ELF-1 (cell line): ENCODE measurements at regions not wholly inside any gene's neighbourhood (a gene's known extent, or its start where the extent isn't known, plus 50 kb on each side); places are given as distances from the start of the nearest gene placed in this dataset.
"Not testable (repeated sequence)": the region's sequence is repeated elsewhere in the genome, so short reads cannot be mapped to it uniquely, and the experiment has no call there.

Experiments
- DNase-seq: peaks from one replicate; pipeline ENCODE4 v3.0.0-alpha.2; 2016; ENCODE audit warnings: low read depth, low spot score

DNA sequence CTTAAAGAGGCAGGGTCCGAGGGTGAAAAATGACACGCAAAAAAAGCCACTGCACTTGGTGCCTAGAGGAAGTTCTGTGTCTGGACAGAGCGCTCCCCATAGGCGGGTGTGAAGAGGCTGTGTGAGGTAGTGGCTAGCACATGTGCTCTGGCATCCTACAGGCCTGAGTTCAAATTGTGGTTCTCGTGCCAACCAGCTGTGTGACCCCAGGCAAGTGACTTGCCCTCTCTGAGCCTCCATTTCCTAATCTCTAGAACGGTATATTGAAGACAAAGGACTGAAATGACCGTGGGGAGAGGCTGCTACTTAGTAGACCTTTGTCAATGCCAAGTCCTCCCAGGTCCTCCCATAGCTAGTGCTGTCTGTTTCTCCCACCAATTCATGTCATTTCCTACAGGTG is 79.1 kb upstream of the MYL10 start:
- DNase-seq = no peak

- no peak for DNase-seq
Observed at GRCh38 chr7:101712652-101713051, 83.6 kb upstream of the MYL10 start.

- no peak for DNase-seq
Observed at GRCh38 chr7:101714097-101714496, 85.0 kb upstream of the MYL10 start.

DNA sequence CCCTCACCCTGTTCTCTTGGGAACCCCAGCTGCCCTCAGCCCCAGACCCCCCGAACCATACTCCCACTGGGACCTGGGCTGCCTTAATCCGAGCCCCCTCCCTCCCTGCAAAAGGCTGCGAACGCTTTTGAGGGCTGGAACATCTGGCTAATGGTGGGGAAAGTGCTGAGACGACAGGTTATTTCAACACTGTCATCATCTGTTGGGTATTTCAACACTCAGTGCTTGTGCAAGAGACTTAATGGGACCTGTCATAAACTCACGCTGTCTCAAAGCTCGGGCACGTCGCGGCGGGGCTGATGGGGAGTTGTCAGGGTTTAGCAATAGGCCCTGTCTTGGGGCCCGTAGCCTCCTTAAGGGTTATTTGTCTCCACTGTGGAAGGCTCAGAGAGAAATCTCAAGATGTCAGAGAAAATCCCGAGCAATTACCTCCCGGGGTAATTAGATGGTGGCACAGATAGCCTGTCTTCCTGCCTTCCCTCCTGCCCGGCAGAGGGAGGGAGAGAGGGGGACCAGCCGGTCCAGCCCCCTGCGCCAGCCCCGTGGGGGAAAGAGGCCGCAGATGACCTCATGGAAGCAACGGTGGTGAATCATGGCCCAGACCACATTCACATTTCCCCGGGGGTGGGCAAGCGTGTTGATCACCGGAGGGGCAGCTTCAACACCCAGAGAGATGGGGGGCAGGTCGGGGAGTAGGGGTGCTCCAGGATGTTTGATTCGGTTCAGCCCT is 88.7 kb upstream of the MYL10 start:
- peak; percentile 43 for DNase-seq

DNA sequence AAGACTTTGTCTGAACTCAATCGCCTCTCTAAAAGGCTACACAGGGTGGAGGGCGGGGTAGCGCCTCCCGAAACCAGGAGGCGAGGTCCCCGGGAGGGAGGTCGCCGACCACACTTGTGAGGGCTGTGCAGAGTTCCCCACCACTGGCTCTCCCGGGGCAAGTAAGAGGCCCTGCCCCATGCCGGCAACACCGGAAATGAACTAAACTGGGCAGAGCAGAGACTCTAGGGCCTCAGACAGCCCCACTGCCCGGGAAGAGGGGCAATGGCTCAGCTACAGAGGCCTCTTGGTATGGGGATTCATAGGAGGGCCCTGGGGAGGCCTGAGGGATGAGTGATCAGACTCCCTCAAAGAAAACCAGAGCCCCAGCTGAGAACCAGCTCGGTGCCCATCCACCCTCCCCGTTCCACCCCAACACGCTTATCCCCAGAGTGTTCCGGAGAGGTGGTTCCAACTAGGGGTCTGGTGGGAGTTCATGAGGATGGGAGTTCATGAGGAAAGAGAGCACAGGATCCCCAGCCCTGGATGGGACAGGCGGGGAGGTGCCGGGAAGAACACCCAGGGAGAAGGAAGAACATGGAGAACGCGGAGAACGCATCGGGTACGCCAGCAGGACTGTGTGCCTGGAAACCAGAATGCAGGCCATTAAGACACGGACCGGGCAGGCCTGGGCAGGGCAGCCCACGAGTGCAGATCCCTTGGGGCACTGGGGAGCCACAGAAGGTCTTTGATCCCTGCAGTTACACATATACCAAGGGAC is 89.4 kb upstream of the MYL10 start:
- no peak for DNase-seq

DNA sequence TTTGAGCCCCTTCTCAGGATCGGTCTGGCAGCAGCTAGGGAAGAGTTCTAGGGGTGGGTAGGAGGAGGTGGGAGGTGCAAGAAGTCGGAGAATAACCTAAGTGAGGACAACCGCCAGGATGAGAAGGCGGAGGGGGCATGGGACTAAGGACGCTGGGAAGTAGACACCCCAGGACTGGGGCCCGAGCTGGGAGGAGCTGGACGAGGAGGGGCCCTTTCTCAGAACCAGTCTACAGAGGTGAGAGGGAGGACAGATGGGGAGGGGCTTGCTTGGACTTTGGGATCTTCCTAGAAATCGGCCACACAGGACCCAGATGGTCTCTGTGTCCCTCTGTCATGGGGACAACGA is 90.0 kb upstream of the MYL10 start:
- DNase-seq = no peak

DNA sequence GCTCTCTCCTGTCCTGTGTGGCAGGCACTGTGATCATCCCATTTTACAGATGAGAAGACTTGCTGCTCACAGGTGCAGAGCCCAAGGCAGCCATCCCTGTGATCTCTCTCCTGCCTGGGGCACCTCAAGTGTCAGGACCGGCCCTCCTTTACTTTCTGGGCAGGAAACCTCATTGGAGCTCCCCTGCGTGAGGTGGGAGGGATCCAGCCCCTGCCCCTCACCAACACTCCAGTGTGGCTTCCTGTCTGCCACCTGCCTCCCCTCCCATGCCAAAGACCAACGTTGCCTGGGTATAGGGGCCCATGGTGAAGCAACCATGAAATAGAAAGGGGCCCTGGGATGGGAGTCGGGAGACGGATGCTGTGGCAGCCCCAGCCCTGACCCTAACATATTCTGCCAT is 91.2 kb upstream of the MYL10 start:
- no peak for DNase-seq

DNA sequence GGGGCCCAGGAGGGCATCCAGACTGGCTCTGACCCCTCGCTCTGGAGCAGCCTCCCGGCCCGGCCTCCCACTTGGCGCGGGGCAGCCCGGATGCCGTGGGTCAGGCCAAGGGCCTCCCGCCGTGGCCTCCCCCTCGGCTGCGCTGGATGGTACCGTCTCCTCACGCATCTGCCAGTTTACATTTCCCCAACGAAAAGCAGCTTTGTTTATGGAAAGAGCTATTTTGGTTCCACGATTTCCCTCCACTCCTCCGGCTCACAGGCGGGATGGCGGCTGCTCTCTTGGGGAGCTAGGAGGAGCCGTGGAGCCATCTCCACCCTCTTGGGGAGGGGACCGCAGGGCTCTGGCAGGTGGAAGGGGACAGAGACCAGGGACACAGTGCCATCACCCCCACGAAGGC is 93.2 kb upstream of the MYL10 start:
- no peak for DNase-seq

- DNase-seq = no peak
Observed at GRCh38 chr7:101723835-101724234, 93.6 kb upstream of the CUX1 start.

DNA sequence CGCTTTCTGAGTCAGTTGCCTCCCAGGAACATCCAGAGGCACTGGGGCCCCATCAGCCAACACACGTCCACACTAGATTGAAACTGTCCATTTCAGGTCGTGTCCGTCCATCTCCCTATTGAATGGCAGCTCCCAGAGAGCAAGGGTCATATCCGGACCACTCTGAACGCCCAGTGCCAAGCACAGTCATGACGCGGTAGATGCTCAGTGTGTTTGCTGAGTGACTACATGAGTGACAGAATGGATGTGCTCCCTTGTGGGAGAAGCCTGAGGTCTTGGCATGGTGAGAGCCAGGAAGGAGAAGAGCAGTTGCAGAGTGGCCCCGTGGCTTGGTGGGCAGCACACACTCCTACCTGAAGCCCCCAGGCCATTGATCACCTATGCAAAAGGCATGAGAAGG is 92.5 kb upstream of the CUX1 start:
- no peak for DNase-seq

DNA sequence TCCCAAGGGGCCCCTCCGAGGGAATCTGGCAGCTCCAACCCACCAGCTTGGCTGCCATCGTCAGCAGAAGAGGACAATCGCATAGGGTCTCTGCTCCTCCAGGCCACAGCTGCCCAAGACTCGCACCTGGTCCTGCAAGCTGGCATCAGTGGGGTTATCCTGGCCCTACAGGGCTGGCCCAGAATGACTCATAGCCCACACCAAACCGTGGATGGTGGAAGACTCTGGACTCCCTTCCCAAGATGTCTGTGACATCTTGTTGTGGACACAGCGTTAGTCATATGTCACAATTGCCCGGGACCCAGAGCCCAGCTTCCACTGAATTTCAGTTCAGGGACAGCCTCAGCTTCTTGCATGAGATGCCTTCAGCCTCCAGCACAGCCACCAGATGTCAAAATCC is 91.5 kb upstream of the CUX1 start:
- no peak for DNase-seq

DNA sequence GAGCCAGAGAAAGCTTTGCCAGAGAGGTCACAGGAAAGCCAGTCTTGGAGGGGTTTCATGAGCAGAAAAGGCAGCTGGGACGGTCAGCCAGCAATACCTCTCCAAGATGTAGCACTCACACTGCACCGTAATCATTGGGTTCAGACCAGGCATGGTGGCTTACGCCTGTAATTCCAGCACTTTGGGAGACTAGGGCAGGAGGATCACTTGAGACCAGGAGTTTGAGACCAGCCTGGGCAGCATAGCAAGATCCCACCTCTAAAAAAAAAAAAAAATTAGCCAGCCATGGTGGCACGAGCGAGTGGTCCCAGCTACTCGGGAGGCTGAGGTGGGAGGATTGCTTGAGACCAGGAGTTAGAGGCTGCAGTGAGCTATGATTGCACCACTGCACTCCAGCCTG is 90.2 kb upstream of the CUX1 start:
- DNase-seq = no peak

DNA sequence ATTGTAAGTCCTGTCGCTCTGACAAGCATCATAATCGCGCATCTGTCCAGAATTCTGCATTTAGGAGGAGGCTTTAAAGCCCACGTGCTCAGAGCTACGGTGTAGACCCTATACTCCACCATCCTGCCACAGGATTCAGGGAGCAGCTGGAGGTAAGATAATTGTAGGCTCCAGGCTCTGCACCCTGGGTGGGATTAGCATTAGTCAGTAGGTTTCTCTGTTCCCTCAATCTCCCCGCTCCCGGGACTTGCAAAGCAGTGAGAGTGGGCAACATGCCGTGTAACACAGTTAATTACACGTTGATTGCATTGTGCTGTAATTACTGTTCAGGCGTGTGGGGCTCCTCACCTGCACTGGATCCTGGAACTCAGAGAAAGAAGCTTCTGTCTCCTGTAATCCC is 89.3 kb upstream of the CUX1 start:
- no peak for DNase-seq

DNA sequence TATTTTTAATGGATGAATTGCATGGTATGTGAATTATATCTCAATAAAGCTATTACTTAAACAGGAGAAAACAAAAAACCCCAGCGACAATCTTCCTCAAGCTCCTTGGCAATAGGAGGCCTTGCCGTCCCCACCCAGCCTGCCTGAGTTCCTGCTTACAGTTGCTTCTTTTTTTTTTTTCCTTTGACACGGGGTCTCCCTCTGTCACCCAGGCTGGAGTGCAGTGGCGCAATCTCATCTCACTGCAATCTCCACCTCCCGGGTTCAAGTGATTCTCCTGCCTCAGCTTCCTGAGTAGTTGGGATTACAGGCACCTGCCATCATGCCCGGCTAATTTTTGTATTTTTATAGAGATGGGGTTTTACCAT is 88.6 kb upstream of the CUX1 start:
- not testable (repeated sequence) for DNase-seq

- peak; percentile 36 for DNase-seq
Observed at GRCh38 chr7:101729241-101729883, 88.1 kb upstream of the CUX1 start.

DNA sequence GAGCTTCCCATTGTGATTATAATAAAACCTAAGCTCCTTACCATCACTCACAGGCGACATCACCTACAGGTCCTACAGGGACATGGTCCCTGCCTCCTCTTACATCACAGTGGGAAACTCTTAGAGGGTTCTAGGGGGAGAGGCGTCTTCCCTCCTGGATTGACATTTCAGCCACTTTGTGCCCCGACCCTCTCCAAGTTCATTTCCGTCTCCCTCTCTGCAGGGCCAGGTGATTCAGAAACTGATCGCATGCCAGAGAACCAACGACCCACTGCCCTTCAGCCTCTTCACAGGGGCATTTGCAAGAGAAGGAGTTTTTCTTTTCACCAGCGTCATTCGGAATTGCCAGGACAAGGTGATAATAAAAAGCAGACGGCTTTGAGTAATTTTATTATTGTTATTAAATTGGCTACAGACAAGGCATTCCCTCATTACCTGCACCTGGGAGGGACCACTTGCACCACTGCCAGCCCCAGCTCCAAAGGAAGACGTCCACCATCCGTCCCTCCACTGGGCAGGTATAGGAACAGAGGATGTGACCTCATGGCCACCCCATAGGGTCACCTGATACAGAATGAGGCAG is 85.8 kb upstream of the CUX1 start:
- DNase-seq = no peak

DNA sequence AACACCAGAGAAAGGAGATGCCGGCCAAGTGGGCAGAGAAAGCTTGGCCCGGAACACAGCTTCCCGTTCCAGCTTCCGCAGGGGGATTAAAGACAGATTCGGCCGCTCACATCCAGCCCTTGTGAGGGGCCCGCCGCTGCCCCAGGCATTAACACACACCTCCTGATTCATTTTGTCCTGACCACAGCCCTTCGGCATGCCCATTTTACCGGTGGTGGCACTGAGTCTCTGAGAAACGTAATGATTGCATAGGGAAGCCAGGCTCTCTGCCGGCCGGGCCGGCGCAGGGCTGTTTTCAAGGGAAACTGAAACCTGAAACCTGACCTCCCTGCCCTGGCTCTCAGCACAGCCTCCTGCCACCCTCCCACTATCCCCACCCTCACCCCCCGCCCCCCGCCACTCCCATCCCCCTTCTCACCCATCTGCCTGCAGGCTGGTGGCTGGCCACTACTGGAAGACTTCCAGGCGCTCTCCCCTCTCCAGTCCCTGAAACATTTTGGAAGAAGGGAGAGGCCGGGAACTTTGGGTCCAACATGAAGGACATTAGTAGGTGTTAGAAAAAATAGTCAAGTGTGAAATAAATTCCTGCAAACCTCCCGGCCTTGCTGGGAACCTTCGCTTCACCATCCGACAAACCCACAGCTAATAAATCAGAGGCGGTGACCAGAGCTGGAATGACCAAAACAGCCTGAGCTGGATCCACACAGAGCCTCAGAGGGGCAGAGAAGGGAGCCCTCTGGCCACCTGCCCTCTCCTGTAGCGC is 83.5 kb upstream of the CUX1 start:
- DNase-seq = peak; percentile 91

GRCh38 chr7:101736084-101736483 is 81.3 kb upstream of the CUX1 start:
- DNase-seq = no peak

DNA sequence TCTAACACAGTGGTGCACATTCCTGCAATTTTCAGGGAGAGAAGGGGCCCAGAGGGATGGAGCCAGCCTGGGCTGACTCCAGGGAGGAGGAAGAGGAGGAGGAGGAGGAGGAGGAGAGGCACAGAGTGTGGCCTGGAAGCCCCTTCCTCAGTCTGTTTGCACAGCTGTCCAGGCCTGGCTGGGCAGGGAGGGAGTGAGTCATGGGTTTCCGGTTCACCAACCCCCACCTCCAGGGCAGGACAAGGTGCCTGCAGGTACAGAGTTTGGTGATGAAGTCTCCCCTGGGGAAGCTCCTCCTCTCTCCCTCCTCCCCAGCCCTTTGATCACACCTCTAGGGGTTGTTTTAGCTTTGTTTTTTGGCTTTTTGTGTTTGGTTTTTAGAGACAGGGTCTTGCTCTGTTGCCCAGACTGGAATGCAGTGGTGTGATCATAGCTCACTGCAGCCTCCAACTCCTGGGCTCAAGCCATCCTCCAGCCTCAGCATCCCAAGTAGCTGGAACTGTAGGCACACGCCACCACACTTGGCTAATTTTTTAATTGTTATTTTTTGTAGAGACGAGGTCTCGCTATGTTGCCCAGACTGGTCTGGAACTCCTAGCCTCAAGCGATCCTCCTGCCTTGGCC is 77.5 kb upstream of the CUX1 start:
- peak; percentile 64 for DNase-seq

DNA sequence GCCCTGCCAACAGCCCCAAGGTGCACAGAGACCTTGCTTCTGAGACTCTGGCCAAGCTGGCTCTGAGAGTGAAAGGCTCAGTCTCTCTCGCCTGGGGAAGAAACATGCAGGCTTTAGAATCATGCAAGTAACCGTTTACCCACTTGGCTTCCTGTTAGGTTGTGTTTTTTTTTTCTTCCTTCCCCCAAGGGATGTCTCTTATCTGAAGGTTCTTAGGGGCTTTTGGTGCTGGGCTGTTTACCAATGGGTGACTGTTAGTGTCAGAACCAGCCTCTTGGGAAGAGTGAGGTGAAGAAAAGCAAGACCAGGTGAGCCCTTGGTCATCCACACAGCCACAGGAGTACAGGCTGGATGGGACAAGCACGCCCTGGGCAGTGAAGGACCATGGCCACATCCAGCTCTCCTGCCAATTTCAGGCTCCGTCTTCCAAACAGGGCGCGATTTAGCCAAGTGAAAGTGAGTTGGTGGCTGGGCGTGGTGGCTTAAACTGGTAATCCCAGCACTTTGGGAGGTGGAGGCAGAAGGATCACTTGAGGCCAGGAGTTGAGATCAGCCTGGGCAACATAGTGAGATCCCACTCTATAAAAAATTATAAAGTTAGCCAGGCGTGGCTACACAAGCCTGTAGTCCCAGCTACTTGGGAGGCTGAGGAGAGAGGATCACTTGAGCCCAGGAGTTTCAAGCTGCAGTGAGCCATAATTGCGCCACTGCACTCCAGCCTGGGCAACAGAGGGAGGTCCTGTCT is 76.3 kb upstream of the CUX1 start:
- no peak for DNase-seq
